PC-9 (cell line): ENCODE measurements at regions not wholly inside any gene's neighbourhood (a gene's known extent, or its start where the extent isn't known, plus 50 kb on each side); places are given as distances from the start of the nearest gene placed in this dataset.

ENCODE experiments used
- BruUV-seq: library from RNA; stranded (reverse); fragments of 400-500 nt; replicated peaks from 2 replicates; lab custom pipeline; 2021; lab: Mats Ljungman, UMichigan
- CTCF ChIA-PET: fragments of 300-600 bp; sonication (Branson Sonifier 250); formaldehyde crosslinking; loops from one replicate; lab custom pipeline; 2022; ENCODE audit warnings: antibody characterized with exemption; lab: Charles Lee
- POLR2A ChIA-PET: fragments of 300-600 bp; sonication (Branson Sonifier 250); formaldehyde crosslinking; loops from one replicate; lab custom pipeline; 2022; ENCODE audit warnings: antibody characterized with exemption; ENCODE audit not compliant: unreplicated experiment; lab: Charles Lee
- DNase-seq, 2 experiments: peaks; one replicate each; pipeline versions ENCODE4 v3.0.0 to v3.0.0-alpha.2; 2015 to 2022; ENCODE audit warnings: mixed read lengths in 1 of 2
- H2AFZ ChIP-seq: fragments of 200-600 bp; sonication (generic); 2 replicates; pipeline ENCODE4 v1.8.1; 2017; ENCODE audit warnings: antibody characterized with exemption
- H3F3A ChIP-seq: fragments of 200-600 bp; sonication (generic); 2 replicates; pipeline ENCODE4 v1.8.1; 2017; ENCODE audit warnings: antibody characterized with exemption, mild to moderate bottlenecking, low read depth; ENCODE audit not compliant: insufficient read depth
- H3K27ac ChIP-seq: fragments of 200-600 bp; sonication (generic); 2 replicates; pipeline ENCODE4 v1.6.1; 2016; ENCODE audit warnings: mixed run types
- H3K27me3 ChIP-seq: fragments of 200-600 bp; sonication (generic); 2 replicates; pipeline ENCODE4 v1.6.1; 2016; ENCODE audit warnings: low read depth, mixed run types; ENCODE audit not compliant: insufficient read depth
- H3K36me3 ChIP-seq: fragments of 200-600 bp; sonication (generic); 2 replicates; pipeline ENCODE4 v1.6.1; 2016; ENCODE audit warnings: low read depth, mixed run types
- H3K4me1 ChIP-seq: fragments of 200-600 bp; sonication (generic); replicated peaks from 2 replicates; pipeline ENCODE4 v1.6.1; 2016; ENCODE audit warnings: mixed run types; ENCODE audit not compliant: insufficient read depth
- H3K4me2 ChIP-seq: fragments of 200-600 bp; sonication (generic); 2 replicates; pipeline ENCODE4 v1.6.1; 2017; ENCODE audit warnings: mixed run types
- H3K4me3 ChIP-seq: fragments of 200-600 bp; sonication (generic); 2 replicates; pipeline ENCODE4 v1.6.1; 2016; ENCODE audit warnings: mixed run types
- H3K79me2 ChIP-seq: fragments of 200-600 bp; sonication (generic); 2 replicates; pipeline ENCODE4 v1.6.1; 2017; ENCODE audit warnings: low read depth, mixed run types
- H3K9me2 ChIP-seq: fragments of 200-600 bp; sonication (generic); 2 replicates; pipeline ENCODE4 v1.8.1; 2017; ENCODE audit warnings: mild to moderate bottlenecking; ENCODE audit not compliant: insufficient read depth
- H3K9me3 ChIP-seq: fragments of 200-600 bp; sonication (generic); 2 replicates; pipeline ENCODE4 v1.8.1; 2016; ENCODE audit warnings: low read depth; ENCODE audit not compliant: insufficient read depth
- H4K20me1 ChIP-seq: fragments of 200-600 bp; sonication (generic); 2 replicates; pipeline ENCODE4 v1.8.1; 2017; ENCODE audit not compliant: insufficient read depth
- CTCF ChIP-seq: fragments of 200-600 bp; sonication (generic); conservative IDR thresholded peaks from 2 replicates; pipeline ENCODE4 v1.6.1; 2017; ENCODE audit warnings: mixed run types, antibody characterized with exemption, mild to moderate bottlenecking, moderate library complexity
- EZH2 ChIP-seq: fragments of 200-600 bp; sonication (generic); IDR thresholded peaks from 2 replicates; pipeline ENCODE4 v1.8.0; 2017; ENCODE audit warnings: antibody characterized with exemption, low read depth
- intact Hi-C: fragments of 100-400 bp; cut with micrococcal nuclease; formaldehyde crosslinking; loops from one replicate; pipeline ENCODE4 v1.10.0; 2022; ENCODE audit not compliant: unreplicated experiment

DNA sequence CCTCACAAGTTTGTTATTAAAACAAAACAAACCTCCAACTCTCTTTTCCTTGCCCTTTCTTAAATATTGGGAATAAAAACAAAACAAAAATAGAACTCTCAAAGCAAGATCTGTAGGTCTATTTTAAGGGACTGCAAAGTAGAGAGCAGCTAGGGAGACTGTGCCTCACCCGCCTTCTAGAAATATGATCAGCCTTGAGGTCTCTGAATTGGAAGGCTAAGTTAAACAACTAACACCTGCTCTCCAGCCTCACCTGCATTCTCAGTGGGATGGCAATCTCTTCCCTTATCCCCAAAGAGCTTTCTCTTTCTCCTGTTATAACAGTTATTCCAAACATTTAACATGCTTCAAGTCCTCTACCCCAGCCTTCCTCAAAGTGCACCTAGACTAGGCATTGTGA lies 75.5 kb upstream of the TNR start:
- H3K4me2 ChIP-seq: no peak overlapping the region
- no peak for DNase-seq
- no peak overlapping the region for H3K4me3 ChIP-seq
- no peak overlapping the region for H3K27ac ChIP-seq
- H3K4me1 ChIP-seq: no peaks in the 10 kb centered on the region
- H4K20me1 ChIP-seq: no peaks in the 10 kb centered on the region
- H2AFZ ChIP-seq: no peak overlapping the region
- intact Hi-C loops: no loop called here
- no peaks in the 10 kb centered on the region; the same call in 1 of the 2 replicates for H3K27me3 ChIP-seq
- no peaks in the 10 kb centered on the region for H3K9me3 ChIP-seq
- H3K79me2 ChIP-seq: no peaks in the 10 kb centered on the region
- ChIA-PET CTCF (interaction anchor here (0.6 kb wide), 1 partner anchor 12 kb away, joined by 3 read pairs; no protein-coding TSS in a partner anchor), POLR2A (no interaction called here)
- no peaks in the 10 kb centered on the region for H3K9me2 ChIP-seq
- TF ChIP-seq EZH2: no peak
- no peak for TF ChIP-seq CTCF
- no peaks in the 10 kb centered on the region for H3K36me3 ChIP-seq
- H3F3A ChIP-seq: no peaks in the 10 kb centered on the region
- no TSS peak for BruUV-seq

GRCh38 chr1:175817445-175817844 lies 74.0 kb upstream of the TNR start:
- H3K4me3 ChIP-seq: no peak overlapping the region
- no peaks in the 10 kb centered on the region; the same call in 1 of the 2 replicates for H3K27me3 ChIP-seq
- intact Hi-C loops: no loop called here
- DNase-seq: no peak
- BruUV-seq: no TSS peak
- H4K20me1 ChIP-seq: no peaks in the 10 kb centered on the region
- H3K27ac ChIP-seq: no peak overlapping the region
- H3K36me3 ChIP-seq: no peaks in the 10 kb centered on the region
- ChIA-PET CTCF (no interaction called here), POLR2A (no interaction called here)
- TF ChIP-seq CTCF (no peak), EZH2 (no peak)
- no peaks in the 10 kb centered on the region for H3K9me2 ChIP-seq
- no peaks in the 10 kb centered on the region for H3F3A ChIP-seq
- no peak overlapping the region for H2AFZ ChIP-seq
- no peaks in the 10 kb centered on the region for H3K9me3 ChIP-seq
- H3K4me2 ChIP-seq: no peak overlapping the region
- no peaks in the 10 kb centered on the region for H3K79me2 ChIP-seq
- no peaks in the 10 kb centered on the region for H3K4me1 ChIP-seq

DNA sequence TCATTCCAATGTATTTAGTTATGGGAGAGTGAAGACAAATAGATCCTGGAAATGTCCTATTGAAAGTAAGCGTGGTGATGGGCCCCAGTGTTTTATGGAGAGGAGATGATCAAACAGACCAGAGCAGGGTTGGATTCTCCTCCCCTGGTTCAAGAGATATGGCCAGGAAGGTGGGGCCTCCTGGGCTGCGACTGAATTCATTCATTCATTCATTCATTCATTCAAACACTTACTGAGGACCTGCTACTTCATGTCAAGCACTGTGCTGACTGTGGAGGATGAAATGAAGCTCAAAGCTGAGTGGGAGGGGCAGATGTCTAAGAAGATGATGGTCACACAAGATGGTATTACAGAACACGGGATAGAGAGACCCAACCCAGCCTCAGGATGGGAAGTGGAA lies 71.5 kb upstream of the TNR start:
- Histone ChIP-seq H2AFZ (no peak overlapping the region), H3K4me2 (no peak overlapping the region), H3K9me3 (no peaks in the 10 kb centered on the region), H3K4me3 (no peak overlapping the region), H3F3A (no peaks in the 10 kb centered on the region), H3K9me2 (no peaks in the 10 kb centered on the region), H3K4me1 (no peaks in the 10 kb centered on the region), H3K79me2 (no peaks in the 10 kb centered on the region), H4K20me1 (no peaks in the 10 kb centered on the region), H3K27me3 (no peaks in the 10 kb centered on the region; the same call in 1 of the 2 replicates), H3K36me3 (no peaks in the 10 kb centered on the region), H3K27ac (no peak overlapping the region)
- ChIA-PET POLR2A (no interaction called here), CTCF (no interaction called here)
- TF ChIP-seq EZH2 (no peak), CTCF (no peak)
- BruUV-seq: no TSS peak
- intact Hi-C loops: no loop called here
- DNase-seq: no peak
